ENCODE measurements at regions not wholly inside any gene's neighbourhood (a gene's known extent, or its start where the extent isn't known, plus 50 kb on each side); places are given as distances from the start of the nearest gene placed in this dataset.

- no peak for TF ChIP-seq RERE (CRISPR knock-in tag; IDR thresholded peaks at IDR 0.05; ENCODE audit: borderline replicate concordance)
These were observed 73.9 kb upstream of the UXS1 start (continued) for GRCh38 chr2:106267997-106268396.

GRCh38 chr2:106261871-106262321 is 67.8 kb upstream of the UXS1 start:
- H3K9me3 ChIP-seq (replicated peaks; ENCODE audit: control insufficient read depth, insufficient read depth, low read depth, low read length): no peaks in the 10 kb centered on the region
- WGBS (ENCODE audit: insufficient coverage, low coverage, missing lambda C conversion rate): 0% methylated on average over 6 of the region's 6 CpGs
- no peak overlapping the region for H3K27ac ChIP-seq (ENCODE audit: extremely low read depth, low read depth, low read length)
- ChIA-PET CTCF (ENCODE audit: low intra/inter-chr PET ratio) (no interaction called here), POLR2A (no interaction called here)
- no peak for DNase-seq (ENCODE audit: extremely low read depth in 1 of 4, low spot score in 3 of 4)
- no peak overlapping the region for H2AFZ ChIP-seq (ENCODE audit: low read depth, low read length)
- in situ Hi-C loops (cut with MboI) (no loop called here), intact Hi-C loops (cut with micrococcal nuclease) (no loop called here)
- H3K4me1 ChIP-seq (replicated peaks in 1 of 2; ENCODE audit: control insufficient read depth in 2 of 2, insufficient read depth in 2 of 2, low read length in 2 of 2): no peaks in the 10 kb centered on the region
- H4K20me1 ChIP-seq (replicated peaks; ENCODE audit: control insufficient read depth, insufficient read depth, low read length): no peaks in the 10 kb centered on the region
- H3K79me2 ChIP-seq (ENCODE audit: control insufficient read depth, insufficient read depth, low read length): no peaks in the 10 kb centered on the region
- no peak for FAIRE-seq
- H3K36me3 ChIP-seq (ENCODE audit: control insufficient read depth, insufficient read depth, low read length): no peaks in the 10 kb centered on the region
- H3K4me2 ChIP-seq (ENCODE audit: insufficient read depth, low read length): no peak overlapping the region
- ATAC-seq: no peak
- H3K27me3 ChIP-seq (ENCODE audit: control insufficient read depth in 2 of 2, insufficient read depth in 2 of 2, low read length in 2 of 2): peaks cover 8 to 25% of the 10 kb centered on the region in 2 experiments; a peak in 3 of 5 replicates
- H3K9ac ChIP-seq (ENCODE audit: insufficient read depth in 1 of 2, low read depth in 2 of 2, low read length in 2 of 2): no peak overlapping the region
- BruUV-seq (replicated peaks): no TSS peak
- no peak overlapping the region for H3K4me3 ChIP-seq
- H3K9me1 ChIP-seq (ENCODE audit: control insufficient read depth, insufficient read depth, low read length): no peaks in the 10 kb centered on the region
- TF ChIP-seq MTA3 (IDR thresholded peaks at IDR 0.05; ENCODE audit: borderline replicate concordance): no peak
- TF ChIP-seq SMARCA4 (IDR thresholded peaks at IDR 0.05): no peak
- TF ChIP-seq CEBPB (tag; IDR thresholded peaks at IDR 0.05): no peak
- TF ChIP-seq ZNF274 (IDR thresholded peaks at IDR 0.05; ENCODE audit: borderline replicate concordance, low read depth, low read length): no peak
- no peak for TF ChIP-seq ZNF280A (IDR thresholded peaks at IDR 0.05; ENCODE audit: low read depth, partially characterized antibody)
- TF ChIP-seq PTTG1 (tag; IDR thresholded peaks at IDR 0.05; ENCODE audit: low read depth): no peak

Data from K562 (cell line).